Sigmoid colon (tissue), 6 donors: ENCODE measurements at regions not wholly inside any gene's neighbourhood (a gene's known extent, or its start where the extent isn't known, plus 50 kb on each side); places are given as distances from the start of the nearest gene placed in this dataset.

Source experiments
- DNase-seq: peaks from one replicate; pipeline ENCODE4 v3.0.0-alpha.2; 2019
- H3K27ac ChIP-seq, 4 donors: fragments of 200-600 bp; sonication (generic); one replicate each; pipeline ENCODE4 v1.5.1; 2016 to 2019; ENCODE audit warnings: mild to moderate bottlenecking in 1 of 4
- H3K27me3 ChIP-seq, 3 donors: fragments of 200-600 bp; sonication (generic); one replicate each; pipeline ENCODE4 v1.5.1; 2019; ENCODE audit warnings: mild to moderate bottlenecking in 1 of 3
- H3K36me3 ChIP-seq, 4 donors: fragments of 200-600 bp; sonication (generic); one replicate each; pipeline ENCODE4 v1.5.1; 2016 to 2019
- H3K4me1 ChIP-seq, 4 donors: fragments of 200-600 bp; sonication (generic); one replicate each; pipeline ENCODE4 v1.5.1; 2017 to 2019
- H3K4me3 ChIP-seq, 4 donors: fragments of 200-600 bp; sonication (generic); one replicate each; pipeline ENCODE4 v1.5.1; 2017 to 2019; ENCODE audit warnings: mild to moderate bottlenecking in 2 of 4, moderate library complexity in 1 of 4
- H3K9me3 ChIP-seq, 4 donors: fragments of 200-600 bp in 3 of 4; sonication (generic) in 3 of 4; one replicate each; pipeline versions ENCODE4 v1.5.1 to v1.6.1; 2013 to 2019
- EP300 ChIP-seq, 4 donors: sonication (generic); formaldehyde crosslinking; IDR thresholded peaks; one replicate each; pipeline ENCODE4 v1.6.1; 2017; ENCODE audit warnings: antibody characterized with exemption in 4 of 4
- POLR2A ChIP-seq, 2 donors: fragments of 450-650 bp; IDR thresholded peaks; one replicate each; pipeline ENCODE4 v1.6.1; 2016; ENCODE audit warnings: antibody characterized with exemption in 2 of 2, mild to moderate bottlenecking in 2 of 2, moderate library complexity in 2 of 2
- POLR2AphosphoS5 ChIP-seq, 4 donors: sonication (generic); formaldehyde crosslinking; IDR thresholded peaks; one replicate each; pipeline ENCODE4 v1.6.1; 2017; ENCODE audit warnings: antibody characterized with exemption in 4 of 4
- WGBS, 2 donors: extraction: QIAGEN DNeasy Blood & Tissue Kit; methylation state at CpG; one replicate each; pipeline ENCODE4 v1.1.7; 2013; 5-methylcytosine and 5-hydroxymethylcytosine counted together
- intact Hi-C: fragments of 100-400 bp; cut with DNase I; formaldehyde crosslinking; loops from one replicate; pipeline ENCODE4 v1.15.1; 2023
- TF ChIP-seq, protein P1 (sequence below), 4 experiments: fragments of 450-650 bp in 3 of 4; fragments of 200-600 bp in 1 of 4; IDR thresholded peaks; one replicate each; pipeline ENCODE4 v1.5.1; 2016 to 2019; ENCODE audit warnings: antibody characterized with exemption in 4 of 4, mild to moderate bottlenecking in 3 of 4, moderate library complexity in 2 of 4
- donor health status: healthy with polysubstance abuse.
- donor health status: healthy.

- no peak overlapping the region for H3K27ac ChIP-seq
- DNase-seq = no peak
- H3K36me3 ChIP-seq = no peaks in the 10 kb centered on the region
- intact Hi-C loops = no loop called here
- 98 to 99% methylated on average over 4 of the region's 4 CpGs for WGBS, 2 donors
- TF ChIP-seq, protein P1, sequence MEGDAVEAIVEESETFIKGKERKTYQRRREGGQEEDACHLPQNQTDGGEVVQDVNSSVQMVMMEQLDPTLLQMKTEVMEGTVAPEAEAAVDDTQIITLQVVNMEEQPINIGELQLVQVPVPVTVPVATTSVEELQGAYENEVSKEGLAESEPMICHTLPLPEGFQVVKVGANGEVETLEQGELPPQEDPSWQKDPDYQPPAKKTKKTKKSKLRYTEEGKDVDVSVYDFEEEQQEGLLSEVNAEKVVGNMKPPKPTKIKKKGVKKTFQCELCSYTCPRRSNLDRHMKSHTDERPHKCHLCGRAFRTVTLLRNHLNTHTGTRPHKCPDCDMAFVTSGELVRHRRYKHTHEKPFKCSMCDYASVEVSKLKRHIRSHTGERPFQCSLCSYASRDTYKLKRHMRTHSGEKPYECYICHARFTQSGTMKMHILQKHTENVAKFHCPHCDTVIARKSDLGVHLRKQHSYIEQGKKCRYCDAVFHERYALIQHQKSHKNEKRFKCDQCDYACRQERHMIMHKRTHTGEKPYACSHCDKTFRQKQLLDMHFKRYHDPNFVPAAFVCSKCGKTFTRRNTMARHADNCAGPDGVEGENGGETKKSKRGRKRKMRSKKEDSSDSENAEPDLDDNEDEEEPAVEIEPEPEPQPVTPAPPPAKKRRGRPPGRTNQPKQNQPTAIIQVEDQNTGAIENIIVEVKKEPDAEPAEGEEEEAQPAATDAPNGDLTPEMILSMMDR (IDR thresholded peaks at IDR 0.05) = no peak
- TF ChIP-seq POLR2A (IDR thresholded peaks at IDR 0.05) (no peak), EP300 (IDR thresholded peaks at IDR 0.05) (no peak), POLR2AphosphoS5 (IDR thresholded peaks at IDR 0.05) (no peak)
- no peaks in the 10 kb centered on the region for H3K9me3 ChIP-seq
- no peak overlapping the region for H3K4me3 ChIP-seq
- no peaks in the 10 kb centered on the region for H3K27me3 ChIP-seq
- no peaks in the 10 kb centered on the region for H3K4me1 ChIP-seq
Observed at GRCh38 chr13:73721571-73721970, 412.6 kb downstream of the KLF12 start.

- H3K27ac ChIP-seq = no peak overlapping the region
- intact Hi-C loops = no loop called here
Observed at GRCh38 chr13:73720216-73720840, 413.9 kb downstream of the KLF12 start.

DNA sequence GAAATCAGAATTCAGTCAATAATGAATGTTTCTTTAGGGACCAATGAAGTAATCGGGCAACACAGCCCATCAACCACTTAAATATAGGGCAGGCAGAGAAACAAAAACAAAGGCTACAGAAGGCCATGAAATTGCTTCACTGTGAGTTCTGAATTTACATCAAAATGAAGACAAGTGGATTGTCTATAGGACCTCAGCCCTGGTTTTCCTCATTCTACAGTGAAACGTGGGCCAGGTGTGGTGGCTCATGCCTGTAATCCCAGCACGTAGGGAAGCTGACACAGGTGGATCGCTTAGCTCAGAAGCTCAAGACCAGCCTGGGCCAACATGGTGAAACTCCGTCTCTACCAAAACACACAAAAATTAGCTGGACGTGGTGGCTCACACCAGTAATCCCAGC is 416.0 kb downstream of the KLF12 start:
- Histone ChIP-seq H3K4me1 (no peaks in the 10 kb centered on the region), H3K4me3 (no peak overlapping the region), H3K27me3 (no peaks in the 10 kb centered on the region), H3K27ac (no peak overlapping the region), H3K9me3 (no peaks in the 10 kb centered on the region), H3K36me3 (peaks cover 0 to 23% (median 0%) of the 10 kb centered on the region in 4 donors)
- intact Hi-C loops = no loop called here
- no peak for TF ChIP-seq POLR2AphosphoS5 (IDR thresholded peaks at IDR 0.05)
- no peak for TF ChIP-seq POLR2A (IDR thresholded peaks at IDR 0.05)
- no peak for TF ChIP-seq EP300 (IDR thresholded peaks at IDR 0.05)
- TF ChIP-seq, protein P1 (IDR thresholded peaks at IDR 0.05) = no peak
- DNase-seq = no peak
- WGBS, 2 donors = 65 to 86% methylated on average over 6 of the region's 6 CpGs

More at GRCh38 chr13:73720216-73720840, 413.9 kb downstream of the KLF12 start:
- H3K4me3 ChIP-seq = no peak overlapping the region
- no peak for DNase-seq
- no peaks in the 10 kb centered on the region for H3K27me3 ChIP-seq
- H3K9me3 ChIP-seq = no peaks in the 10 kb centered on the region
- H3K4me1 ChIP-seq = no peaks in the 10 kb centered on the region
- H3K36me3 ChIP-seq = peaks cover 0 to 2% (median 0%) of the 10 kb centered on the region in 4 donors
- WGBS, 2 donors = 92 to 93% methylated on average over 5 of the region's 5 CpGs
- TF ChIP-seq POLR2A (IDR thresholded peaks at IDR 0.05) (no peak), POLR2AphosphoS5 (IDR thresholded peaks at IDR 0.05) (no peak), EP300 (IDR thresholded peaks at IDR 0.05) (no peak)
- TF ChIP-seq, protein P1 (IDR thresholded peaks at IDR 0.05) = no peak

DNA sequence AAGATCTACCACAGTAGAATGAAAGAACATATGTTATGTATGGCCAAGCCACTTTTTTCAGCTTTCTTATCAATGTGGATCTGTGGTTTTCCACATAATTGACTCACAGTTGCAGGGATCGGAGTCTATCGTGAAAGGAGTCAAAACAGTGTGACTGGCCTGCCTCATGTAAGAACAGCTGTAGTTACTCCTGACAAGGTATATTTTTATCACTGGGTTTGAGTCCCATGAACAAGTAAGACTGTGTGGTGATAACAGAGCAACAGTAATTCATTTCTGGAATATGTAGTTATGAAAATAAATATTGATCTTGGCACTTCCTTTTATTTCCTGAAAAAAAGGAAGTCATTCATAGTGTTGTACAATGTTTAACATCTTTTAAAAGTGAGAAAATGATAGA is 416.6 kb downstream of the KLF12 start:
- H3K27me3 ChIP-seq = no peaks in the 10 kb centered on the region
- no peak overlapping the region for H3K4me3 ChIP-seq
- no peaks in the 10 kb centered on the region for H3K9me3 ChIP-seq
- no peak overlapping the region for H3K27ac ChIP-seq
- H3K36me3 ChIP-seq = peaks cover 0 to 26% (median 1%) of the 10 kb centered on the region in 4 donors
- TF ChIP-seq, protein P1 (IDR thresholded peaks at IDR 0.05) = no peak
- 21 to 50% methylated on average over 2 of the region's 2 CpGs for WGBS, 2 donors
- no peaks in the 10 kb centered on the region for H3K4me1 ChIP-seq
- DNase-seq = no peak
- intact Hi-C loops = no loop called here
